MCF 10A (cell line): ENCODE measurements at regions not wholly inside any gene's neighbourhood (a gene's known extent, or its start where the extent isn't known, plus 50 kb on each side); places are given as distances from the start of the nearest gene placed in this dataset.
A peak's percentile ranks its signal among the peaks of the same experiment; 100 is the strongest.
"Not testable (repeated sequence)": the region's sequence is repeated elsewhere in the genome, so short reads cannot be mapped to it uniquely, and the experiment has no call there.

Experiments
- BruUV-seq: library from RNA; stranded (reverse); fragments of 400-500 nt; replicated peaks from 2 replicates; lab custom pipeline; 2021; lab: Mats Ljungman, UMichigan
- CTCF ChIA-PET: fragments of 300-600 bp; sonication (Branson Sonifier 250); formaldehyde crosslinking; extraction: SDS; loops from one replicate; lab custom pipeline; 2021; ENCODE audit warnings: antibody characterized with exemption, inconsistent platforms; lab: Yijun Ruan, JAX
- POLR2A ChIA-PET: fragments of 300-600, 350-650 bp; sonication (Branson Sonifier 250); formaldehyde crosslinking; extraction: SDS; loops from one replicate; lab custom pipeline; 2020; ENCODE audit warnings: antibody characterized with exemption, inconsistent platforms; lab: Yijun Ruan, JAX
- DNase-seq: peaks from one replicate; pipeline ENCODE4 v3.0.0-alpha.2; 2018; ENCODE audit not compliant: unreplicated experiment
- H3K27ac Mint-ChIP-seq: one replicate; pipeline ENCODE4 v1.8.0; 2022; ENCODE audit warnings: mild to moderate bottlenecking, low read depth, mixed read lengths; ENCODE audit not compliant: unreplicated experiment
- H3K27me3 Mint-ChIP-seq: one replicate; pipeline ENCODE4 v1.8.0; 2022; ENCODE audit warnings: mixed read lengths; ENCODE audit not compliant: insufficient read depth, unreplicated experiment
- H3K36me3 Mint-ChIP-seq: one replicate; pipeline ENCODE4 v1.8.0; 2022; ENCODE audit warnings: mild to moderate bottlenecking, moderate library complexity, mixed read lengths; ENCODE audit not compliant: insufficient read depth, unreplicated experiment
- H3K4me1 Mint-ChIP-seq: one replicate; pipeline ENCODE4 v1.8.0; 2022; ENCODE audit warnings: mixed read lengths; ENCODE audit not compliant: insufficient read depth, unreplicated experiment
- H3K4me3 Mint-ChIP-seq: one replicate; pipeline ENCODE4 v1.8.0; 2022; ENCODE audit warnings: mild to moderate bottlenecking, moderate library complexity, mixed read lengths; ENCODE audit not compliant: unreplicated experiment
- H3K9me3 Mint-ChIP-seq: one replicate; pipeline ENCODE4 v1.8.0; 2022; ENCODE audit warnings: mixed read lengths; ENCODE audit not compliant: unreplicated experiment
- intact Hi-C: fragments of 100-400 bp; cut with micrococcal nuclease; formaldehyde crosslinking; loops from 2 replicates; pipeline ENCODE4 v1.14.1; 2022
- TF ChIP-seq, protein P1 (sequence below): fragments of 200-600 bp; IDR thresholded peaks from one replicate; pipeline ENCODE4 v1.8.0; 2022; ENCODE audit warnings: antibody characterized with exemption, mild to moderate bottlenecking; ENCODE audit not compliant: unreplicated experiment

GRCh38 chr2:67777836-67778429, 284.9 kb downstream of the C1D start:
- Mint-ChIP-seq H3K27me3 (no peaks in the 10 kb centered on the region), H3K9me3 (peaks cover 7% of the 10 kb centered on the region), H3K4me1 (peaks cover 16% of the 10 kb centered on the region), H3K4me3 (no peak overlapping the region), H3K27ac (no peak overlapping the region), H3K36me3 (no peaks in the 10 kb centered on the region)
- intact Hi-C loops, result no loop called here
- TF ChIP-seq, protein P1, sequence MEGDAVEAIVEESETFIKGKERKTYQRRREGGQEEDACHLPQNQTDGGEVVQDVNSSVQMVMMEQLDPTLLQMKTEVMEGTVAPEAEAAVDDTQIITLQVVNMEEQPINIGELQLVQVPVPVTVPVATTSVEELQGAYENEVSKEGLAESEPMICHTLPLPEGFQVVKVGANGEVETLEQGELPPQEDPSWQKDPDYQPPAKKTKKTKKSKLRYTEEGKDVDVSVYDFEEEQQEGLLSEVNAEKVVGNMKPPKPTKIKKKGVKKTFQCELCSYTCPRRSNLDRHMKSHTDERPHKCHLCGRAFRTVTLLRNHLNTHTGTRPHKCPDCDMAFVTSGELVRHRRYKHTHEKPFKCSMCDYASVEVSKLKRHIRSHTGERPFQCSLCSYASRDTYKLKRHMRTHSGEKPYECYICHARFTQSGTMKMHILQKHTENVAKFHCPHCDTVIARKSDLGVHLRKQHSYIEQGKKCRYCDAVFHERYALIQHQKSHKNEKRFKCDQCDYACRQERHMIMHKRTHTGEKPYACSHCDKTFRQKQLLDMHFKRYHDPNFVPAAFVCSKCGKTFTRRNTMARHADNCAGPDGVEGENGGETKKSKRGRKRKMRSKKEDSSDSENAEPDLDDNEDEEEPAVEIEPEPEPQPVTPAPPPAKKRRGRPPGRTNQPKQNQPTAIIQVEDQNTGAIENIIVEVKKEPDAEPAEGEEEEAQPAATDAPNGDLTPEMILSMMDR, result no peak
- CTCF ChIA-PET, result interaction anchor here (0.8 kb wide), 1 partner anchor 18 kb away, joined by 3 read pairs; no protein-coding TSS in a partner anchor
- POLR2A ChIA-PET, result no interaction called here
- no TSS peak for BruUV-seq
- DNase-seq, result no peak

GRCh38 chr2:67780841-67781240, 282.0 kb downstream of the C1D start:
- DNase-seq, H3K9me3 Mint-ChIP-seq, BruUV-seq, H3K36me3 Mint-ChIP-seq, intact Hi-C loops, H3K4me3 Mint-ChIP-seq, H3K27me3 Mint-ChIP-seq: not testable (repeated sequence)
- ChIA-PET POLR2A (interaction anchor here (1.0 to 2.2 kb wide), 3 partner anchors 10 to 17 kb away, joined by 3 to 5 read pairs (median 4); no protein-coding TSS in a partner anchor), CTCF (interaction anchor here (0.6 to 0.7 kb wide), 2 partner anchors 9 to 1236 kb away, joined by 3 read pairs; no protein-coding TSS in a partner anchor)
- Mint-ChIP-seq H3K4me1 (peaks cover 15% of the 10 kb centered on the region), H3K27ac (peak overlapping the region; percentile 32)

DNA sequence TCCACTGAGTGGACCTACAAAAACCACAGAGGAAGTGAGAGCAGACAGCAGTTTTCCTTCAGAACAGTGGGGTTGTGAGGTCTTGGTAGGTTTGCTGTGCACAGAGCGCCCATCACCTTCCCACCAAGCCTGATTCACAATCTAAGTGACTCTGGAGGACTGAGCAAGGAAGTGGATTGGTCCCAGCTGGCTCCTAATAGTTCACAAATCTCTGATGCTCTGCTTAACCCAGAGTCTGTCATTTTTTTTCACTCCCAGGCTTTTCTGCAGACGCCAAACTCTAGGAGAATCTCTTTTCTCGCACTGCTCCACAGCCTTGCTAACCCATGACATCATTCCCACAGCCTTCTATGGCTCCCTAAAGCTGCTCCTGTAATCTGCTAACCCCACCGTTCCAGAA, 280.4 kb downstream of the C1D start:
- Mint-ChIP-seq H3K36me3 (no peaks in the 10 kb centered on the region), H3K4me1 (peaks cover 15% of the 10 kb centered on the region), H3K4me3 (no peak overlapping the region), H3K9me3 (no peaks in the 10 kb centered on the region), H3K27ac (no peak overlapping the region), H3K27me3 (no peaks in the 10 kb centered on the region)
- intact Hi-C loops, result no loop called here
- DNase-seq, result no peak
- TF ChIP-seq, protein P1, result no peak
- POLR2A ChIA-PET, result interaction anchor here (0.5 to 2.2 kb wide), 3 partner anchors 16 to 1782 kb away, joined by 3 to 5 read pairs (median 3); no protein-coding TSS in a partner anchor
- no TSS peak for BruUV-seq
- CTCF ChIA-PET, result interaction anchor here (0.6 kb wide), 1 partner anchor 103 kb away, joined by 3 read pairs; no protein-coding TSS in a partner anchor

DNA sequence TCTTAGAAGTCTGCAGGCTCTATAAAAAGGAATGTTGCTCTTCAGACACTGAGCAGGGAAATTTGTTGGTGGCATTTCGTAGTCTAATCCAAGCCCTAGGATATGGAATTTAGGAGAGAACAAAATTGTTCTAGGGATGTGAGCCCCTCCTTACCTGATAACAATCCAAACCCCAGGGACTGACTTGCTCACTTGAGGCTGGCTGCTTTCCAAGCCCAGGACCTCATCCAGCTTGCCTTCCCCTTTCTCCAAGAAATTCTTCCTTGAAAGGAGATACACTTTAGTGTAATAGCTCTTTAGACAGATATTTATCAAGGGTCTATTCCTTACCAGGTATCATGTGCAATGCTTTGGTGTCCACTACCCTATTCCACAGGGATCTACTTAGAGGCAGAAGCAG, 279.8 kb downstream of the C1D start:
- no peaks in the 10 kb centered on the region for H3K9me3 Mint-ChIP-seq
- H3K4me1 Mint-ChIP-seq, result peaks cover 15% of the 10 kb centered on the region
- H3K27ac Mint-ChIP-seq, result no peak overlapping the region
- DNase-seq, result no peak
- no TSS peak for BruUV-seq
- ChIA-PET CTCF (no interaction called here), POLR2A (no interaction called here)
- no peak overlapping the region for H3K4me3 Mint-ChIP-seq
- TF ChIP-seq, protein P1, result no peak
- intact Hi-C loops, result no loop called here
- H3K27me3 Mint-ChIP-seq, result no peaks in the 10 kb centered on the region
- H3K36me3 Mint-ChIP-seq, result no peaks in the 10 kb centered on the region
